T-cell (primary cell): ENCODE measurements at regions not wholly inside any gene's neighbourhood (a gene's known extent, or its start where the extent isn't known, plus 50 kb on each side); places are given as distances from the start of the nearest gene placed in this dataset.

ENCODE experiments used
- ATAC-seq, 4 experiments: fragments of 200-7000 bp in 3 of 4; fragments of 150-1000 bp in 1 of 4; cut with Tn5 transposase; replicated peaks in 1 of 4; 1 replicate in 3 of 4; 2 replicates in 1 of 4; pipeline ENCODE4 v1.10.0; 2021; ENCODE audit warnings: moderate library complexity in 3 of 4, mild to moderate bottlenecking in 2 of 4, moderate number of reproducible peaks in 1 of 4
- CTCF ChIA-PET, 2 donors: fragments of 300-600 bp; sonication (Branson Sonifier 250); formaldehyde crosslinking; loops; one replicate each; lab custom pipeline; 2022; ENCODE audit warnings: antibody characterized with exemption in 2 of 2; lab: Charles Lee
- POLR2A ChIA-PET, 2 donors: fragments of 300-600 bp; sonication (Branson Sonifier 250); formaldehyde crosslinking; loops; one replicate each; lab custom pipeline; 2022; ENCODE audit warnings: antibody characterized with exemption in 2 of 2; lab: Charles Lee
- DNase-seq, 35 experiments: peaks; one replicate each; pipeline versions ENCODE4 v3.0.0 to v3.0.0-alpha.2; 2013 to 2023
- H3K27ac ChIP-seq: one replicate; pipeline ENCODE4 v1.5.1; 2013; ENCODE audit warnings: low read length
- H3K27me3 ChIP-seq, 2 experiments: replicated peaks in 1 of 2; 1 replicate in 1 of 2; 2 replicates in 1 of 2; pipeline versions ENCODE4 v1.6.1 to v1.7.0; 2013; ENCODE audit warnings: low read length in 1 of 2, mixed read lengths in 1 of 2; ENCODE audit not compliant: control insufficient read depth in 2 of 2, insufficient read depth in 2 of 2; ENCODE audit errors: extremely low read depth in 1 of 2
- H3K36me3 ChIP-seq, 2 donors: 1 replicate in 1 of 2; 2 replicates in 1 of 2; pipeline versions ENCODE4 v1.6.1 to v1.7.0; 2013; ENCODE audit warnings: low read length in 1 of 2; ENCODE audit not compliant: control insufficient read depth in 2 of 2, insufficient read depth in 1 of 2; ENCODE audit errors: extremely low read depth in 1 of 2
- H3K4me1 ChIP-seq, 2 experiments: 1 replicate in 1 of 2; 2 replicates in 1 of 2; pipeline versions ENCODE4 v1.6.1 to v1.7.0; 2013; ENCODE audit warnings: low read length in 2 of 2, mixed read lengths in 1 of 2; ENCODE audit not compliant: insufficient read depth in 2 of 2, control insufficient read depth in 1 of 2; ENCODE audit errors: extremely low read depth in 1 of 2
- H3K4me3 ChIP-seq, 2 donors: 1 replicate in 1 of 2; 2 replicates in 1 of 2; pipeline versions ENCODE4 v1.5.1 to v1.7.0; 2013; ENCODE audit warnings: mild to moderate bottlenecking in 2 of 2, low read length in 1 of 2, moderate library complexity in 1 of 2; ENCODE audit not compliant: control insufficient read depth in 1 of 2; ENCODE audit errors: extremely low read depth in 1 of 2
- H3K9me3 ChIP-seq: 2 replicates; pipeline ENCODE4 v1.7.0; 2013
- H3K27ac Mint-ChIP-seq, 2 donors: one replicate each; pipeline ENCODE4 v1.8.0; 2020 to 2021; ENCODE audit warnings: mild to moderate bottlenecking in 2 of 2, mixed read lengths in 2 of 2
- H3K27me3 Mint-ChIP-seq, 2 donors: one replicate each; pipeline ENCODE4 v1.8.0; 2021 to 2022; ENCODE audit warnings: mixed read lengths in 2 of 2
- H3K36me3 Mint-ChIP-seq: one replicate; pipeline ENCODE4 v1.8.0; 2021; ENCODE audit warnings: mixed read lengths
- H3K4me1 Mint-ChIP-seq, 3 donors: one replicate each; pipeline ENCODE4 v1.8.0; 2020 to 2022; ENCODE audit warnings: mixed read lengths in 3 of 3, mild to moderate bottlenecking in 1 of 3
- H3K4me3 Mint-ChIP-seq, 3 donors: one replicate each; pipeline ENCODE4 v1.8.0; 2020 to 2022; ENCODE audit warnings: mild to moderate bottlenecking in 3 of 3, mixed read lengths in 3 of 3, moderate library complexity in 3 of 3
- H3K9me3 Mint-ChIP-seq, 3 donors: one replicate each; pipeline ENCODE4 v1.8.0; 2020 to 2022; ENCODE audit warnings: mixed read lengths in 3 of 3
- WGBS: methylation state at CpG from one replicate; pipeline ENCODE4 v1.1.5; 2013; ENCODE audit warnings: missing lambda C conversion rate; ENCODE audit not compliant: insufficient coverage; 5-methylcytosine and 5-hydroxymethylcytosine counted together

DNA sequence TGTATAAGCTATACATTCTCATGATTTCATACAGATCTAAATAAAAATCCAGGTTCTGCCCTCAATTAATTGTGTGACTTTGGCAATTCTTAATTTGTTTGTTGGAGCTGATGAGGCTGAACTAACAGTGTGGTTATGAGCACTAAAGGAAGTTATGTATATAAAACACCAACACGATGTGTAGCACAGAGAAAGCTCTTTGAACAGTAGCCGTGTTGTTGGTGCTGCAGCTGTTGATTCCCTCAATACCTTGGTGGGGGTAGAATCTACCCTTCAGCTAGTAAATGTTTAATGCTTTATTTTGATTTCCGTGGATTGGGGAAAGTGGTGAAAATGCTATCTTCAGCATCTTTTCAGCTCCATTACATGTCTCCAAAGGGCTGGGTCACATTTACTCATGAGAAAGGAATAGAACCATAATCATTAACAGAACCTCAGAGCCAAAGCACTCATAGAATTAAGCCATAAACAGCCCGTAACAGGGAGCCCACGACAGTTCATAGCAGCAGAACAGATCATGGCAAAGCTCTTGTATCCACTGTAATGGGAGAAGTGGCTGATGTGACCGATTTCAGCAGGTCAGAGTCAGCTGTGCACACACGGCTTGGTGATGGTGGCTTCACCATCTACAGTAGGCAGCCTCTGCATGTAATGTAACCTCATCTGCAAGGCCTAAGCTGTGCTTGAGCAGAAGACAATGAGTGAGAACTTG, 332.7 kb downstream of the DIRAS2 start:
- H3K4me3 Mint-ChIP-seq: no peak overlapping the region
- peaks cover 3 to 14% of the 10 kb centered on the region in 2 donors for H3K27me3 Mint-ChIP-seq
- no peak overlapping the region for H3K27ac Mint-ChIP-seq
- H3K4me3 ChIP-seq: no peak overlapping the region
- H3K4me1 Mint-ChIP-seq: no peaks in the 10 kb centered on the region
- ATAC-seq (no peak), DNase-seq (no peak)
- H3K36me3 ChIP-seq: no peaks in the 10 kb centered on the region
- CTCF ChIA-PET: interaction anchor here in 1 of 2 donors (0.6 to 0.9 kb wide), 2 partner anchors 184 to 1124 kb away, joined by 3 read pairs; no protein-coding TSS in a partner anchor
- POLR2A ChIA-PET: interaction anchor here in 1 of 2 donors (0.5 kb wide), 1 partner anchor 24 kb away, joined by 3 read pairs; no protein-coding TSS in a partner anchor
- no peaks in the 10 kb centered on the region for H3K9me3 Mint-ChIP-seq
- no peaks in the 10 kb centered on the region for H3K4me1 ChIP-seq
- H3K36me3 Mint-ChIP-seq: no peaks in the 10 kb centered on the region
- no peak overlapping the region for H3K27ac ChIP-seq
- WGBS: 88% methylated on average over 2 of the region's 7 CpGs
- no peaks in the 10 kb centered on the region for H3K9me3 ChIP-seq
- H3K27me3 ChIP-seq: peaks cover 0 to 4% of the 10 kb centered on the region in 2 experiments

DNA sequence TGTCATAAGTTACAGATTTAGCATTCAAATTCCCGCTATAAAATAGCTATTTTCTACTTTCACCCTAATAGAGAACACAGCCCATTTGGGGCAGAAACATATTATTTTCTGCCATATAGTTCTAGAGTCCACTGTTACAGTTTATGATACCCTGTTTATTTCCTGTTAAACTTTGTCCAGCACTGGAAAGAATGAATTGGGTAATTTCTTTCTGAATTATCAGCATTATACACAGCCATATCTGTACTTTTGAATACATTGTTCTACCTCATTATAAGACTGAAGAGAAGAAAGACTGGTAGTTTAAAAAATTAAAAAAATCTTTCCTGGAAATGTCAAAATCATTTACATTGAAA, 332.1 kb downstream of the DIRAS2 start:
- CTCF ChIA-PET: no interaction called here
- H3K9me3 ChIP-seq: no peaks in the 10 kb centered on the region
- no peak overlapping the region for H3K27ac ChIP-seq
- ATAC-seq (no peak), DNase-seq (no peak)
- H3K9me3 Mint-ChIP-seq: no peaks in the 10 kb centered on the region
- H3K27me3 ChIP-seq: peaks cover 0 to 4% of the 10 kb centered on the region in 2 experiments
- H3K27ac Mint-ChIP-seq: no peak overlapping the region
- no peaks in the 10 kb centered on the region for H3K36me3 Mint-ChIP-seq
- H3K36me3 ChIP-seq: no peaks in the 10 kb centered on the region
- no peak overlapping the region for H3K4me3 Mint-ChIP-seq
- H3K27me3 Mint-ChIP-seq: peaks cover 2 to 10% of the 10 kb centered on the region in 2 donors
- H3K4me3 ChIP-seq: no peak overlapping the region
- no peaks in the 10 kb centered on the region for H3K4me1 Mint-ChIP-seq
- no CpG with 5 or more reads among the region's 1 CpG for WGBS
- POLR2A ChIA-PET: interaction anchor here in 1 of 2 donors (0.5 kb wide), 1 partner anchor 25 kb away, joined by 3 read pairs; no protein-coding TSS in a partner anchor
- no peaks in the 10 kb centered on the region for H3K4me1 ChIP-seq

DNA sequence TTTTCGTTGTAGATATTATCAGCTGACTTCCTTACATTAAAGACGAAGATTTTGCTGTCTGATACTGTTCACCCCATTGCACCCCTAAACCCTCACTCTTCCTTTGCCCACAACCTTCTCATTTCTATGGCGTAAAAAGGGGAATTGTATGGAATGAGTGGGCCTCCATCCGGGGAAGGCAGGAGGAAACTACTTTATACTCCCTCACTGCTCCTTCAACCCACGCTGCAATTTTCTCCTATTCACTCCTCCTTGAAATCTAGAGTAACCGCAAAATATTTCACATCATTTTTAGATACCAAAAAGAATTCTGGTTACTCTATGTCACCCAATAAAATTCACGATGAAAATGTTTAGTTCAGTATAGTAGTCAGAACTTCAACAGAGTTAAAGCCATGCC, 330.8 kb downstream of the DIRAS2 start:
- Mint-ChIP-seq H3K9me3 (no peaks in the 10 kb centered on the region), H3K36me3 (no peaks in the 10 kb centered on the region), H3K27me3 (peaks cover 4 to 7% of the 10 kb centered on the region in 2 donors), H3K27ac (no peak overlapping the region), H3K4me3 (no peak overlapping the region), H3K4me1 (no peaks in the 10 kb centered on the region)
- Histone ChIP-seq H3K9me3 (no peaks in the 10 kb centered on the region), H3K27me3 (peaks cover 0 to 6% of the 10 kb centered on the region in 2 experiments), H3K4me1 (no peaks in the 10 kb centered on the region), H3K36me3 (no peaks in the 10 kb centered on the region), H3K4me3 (no peak overlapping the region), H3K27ac (no peak overlapping the region)
- no peak for DNase-seq
- POLR2A ChIA-PET: no interaction called here
- WGBS: 17% methylated on average over 1 of the region's 7 CpGs
- CTCF ChIA-PET: no interaction called here
- no peak for ATAC-seq

DNA sequence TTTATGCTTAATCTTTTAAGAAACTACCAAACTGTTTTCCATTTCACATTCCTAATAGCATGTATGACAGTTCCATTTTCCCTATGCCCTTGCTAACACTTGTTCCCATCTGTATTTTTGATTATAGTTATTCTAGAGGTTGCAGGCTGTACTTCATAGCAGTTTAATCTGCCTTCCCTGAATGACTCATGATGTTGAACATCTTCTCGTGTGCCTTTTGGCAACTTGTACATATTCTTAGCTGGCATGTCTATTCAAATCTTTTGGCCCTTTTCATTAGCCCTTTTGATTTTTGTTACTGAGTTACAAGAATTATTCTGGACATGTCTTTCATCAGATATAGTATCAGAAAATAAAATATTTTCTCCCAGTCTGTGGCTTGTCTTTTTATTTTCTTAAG, 320.3 kb downstream of the DIRAS2 start:
- H3K27ac ChIP-seq: no peak overlapping the region
- H3K27me3 ChIP-seq: peaks cover 0 to 7% of the 10 kb centered on the region in 2 experiments
- no CpG with 5 or more reads among the region's 1 CpG for WGBS
- H3K4me1 ChIP-seq: no peaks in the 10 kb centered on the region
- Mint-ChIP-seq H3K27me3 (peaks cover 7 to 21% of the 10 kb centered on the region in 2 donors), H3K4me1 (no peaks in the 10 kb centered on the region), H3K36me3 (no peaks in the 10 kb centered on the region), H3K9me3 (no peaks in the 10 kb centered on the region), H3K4me3 (no peak overlapping the region), H3K27ac (no peak overlapping the region)
- H3K4me3 ChIP-seq: no peak overlapping the region
- POLR2A ChIA-PET: no interaction called here
- ATAC-seq (no peak), DNase-seq (no peak)
- H3K9me3 ChIP-seq: no peaks in the 10 kb centered on the region
- H3K36me3 ChIP-seq: no peaks in the 10 kb centered on the region
- CTCF ChIA-PET: no interaction called here

DNA sequence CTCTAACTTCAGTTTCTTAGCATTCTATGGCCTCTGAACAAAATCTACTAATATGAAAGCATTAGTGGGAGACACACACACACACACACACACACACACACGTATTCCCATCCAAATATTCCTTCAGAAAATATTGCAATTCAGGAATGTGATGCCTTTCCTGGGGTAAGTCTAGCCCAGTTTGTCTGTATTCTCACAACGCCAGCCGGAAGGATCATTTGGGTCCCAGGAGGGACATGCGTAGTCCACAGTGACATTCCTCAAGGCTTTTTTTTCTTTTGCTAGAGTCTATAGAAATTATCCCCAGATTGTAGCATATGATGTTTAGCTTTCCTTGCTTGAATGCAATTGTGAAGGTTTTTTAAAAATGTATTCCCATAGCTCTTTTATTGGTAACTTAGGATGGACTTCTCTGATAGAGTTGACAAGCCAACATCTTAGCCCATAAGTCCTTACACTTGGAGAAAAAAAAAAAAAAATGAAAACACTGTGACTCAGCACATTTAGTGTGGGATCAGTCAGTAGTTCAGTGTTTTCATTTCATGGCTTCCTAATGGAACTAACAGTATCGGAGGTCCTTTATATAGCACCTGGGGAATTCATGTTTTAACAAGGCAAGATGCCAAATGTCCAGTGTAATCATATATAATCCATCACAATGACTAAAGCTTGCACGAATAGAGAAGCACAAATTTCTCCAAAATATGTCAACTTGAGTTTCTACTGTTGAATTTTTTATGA, 316.5 kb downstream of the DIRAS2 start:
- Mint-ChIP-seq H3K9me3 (no peaks in the 10 kb centered on the region), H3K27me3 (peaks cover 19 to 27% of the 10 kb centered on the region in 2 donors), H3K27ac (no peak overlapping the region), H3K4me3 (no peak overlapping the region), H3K36me3 (no peaks in the 10 kb centered on the region), H3K4me1 (no peaks in the 10 kb centered on the region)
- CTCF ChIA-PET: no interaction called here
- 75% methylated on average over 5 of the region's 6 CpGs for WGBS
- POLR2A ChIA-PET: no interaction called here
- H3K27me3 ChIP-seq: peaks cover 0 to 10% of the 10 kb centered on the region in 2 experiments
- H3K9me3 ChIP-seq: no peaks in the 10 kb centered on the region
- ATAC-seq (no peak), DNase-seq (no peak)
- H3K27ac ChIP-seq: no peak overlapping the region
- no peaks in the 10 kb centered on the region for H3K36me3 ChIP-seq
- no peaks in the 10 kb centered on the region for H3K4me1 ChIP-seq
- no peak overlapping the region for H3K4me3 ChIP-seq

DNA sequence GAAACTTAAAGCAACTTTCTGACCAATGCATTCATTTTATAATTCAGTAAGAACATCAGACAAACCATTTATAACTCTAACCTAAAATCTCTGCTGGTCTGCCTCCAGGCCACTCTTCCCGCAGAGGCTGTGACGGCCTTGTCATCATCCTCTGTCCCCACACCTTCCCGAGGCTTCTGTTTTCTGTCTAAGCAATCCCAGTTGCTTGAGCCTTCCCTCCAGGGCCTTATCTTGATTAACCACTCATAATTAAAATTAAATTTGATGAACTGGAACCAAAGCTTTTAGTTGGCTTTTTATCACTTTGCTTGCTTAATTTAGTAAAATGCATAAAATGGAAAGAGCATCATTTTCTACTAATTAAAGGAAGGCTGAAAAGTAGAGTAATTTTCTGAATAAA, 312.4 kb downstream of the DIRAS2 start:
- ChIA-PET POLR2A (no interaction called here), CTCF (no interaction called here)
- peaks cover 1 to 5% of the 10 kb centered on the region in 2 experiments for H3K27me3 ChIP-seq
- 81% methylated on average over 3 of the region's 3 CpGs for WGBS
- H3K4me3 ChIP-seq: no peak overlapping the region
- H3K9me3 ChIP-seq: no peaks in the 10 kb centered on the region
- no peak overlapping the region for H3K27ac ChIP-seq
- H3K4me3 Mint-ChIP-seq: no peak overlapping the region
- no peaks in the 10 kb centered on the region for H3K36me3 Mint-ChIP-seq
- H3K27ac Mint-ChIP-seq: no peak overlapping the region
- no peaks in the 10 kb centered on the region for H3K4me1 Mint-ChIP-seq
- H3K27me3 Mint-ChIP-seq: peaks cover 39 to 50% of the 10 kb centered on the region in 2 donors
- no peaks in the 10 kb centered on the region for H3K36me3 ChIP-seq
- ATAC-seq (no peak), DNase-seq (no peak)
- no peaks in the 10 kb centered on the region for H3K9me3 Mint-ChIP-seq
- H3K4me1 ChIP-seq: no peaks in the 10 kb centered on the region
